ENCODE measurements at regions not wholly inside any gene's neighbourhood (a gene's known extent, or its start where the extent isn't known, plus 50 kb on each side); places are given as distances from the start of the nearest gene placed in this dataset.

- no peak overlapping the region for H2BK15ac ChIP-seq (ENCODE audit: low read depth, low read length)
- H3K14ac ChIP-seq (replicated peaks; ENCODE audit: low read depth, low read length) = no peak overlapping the region
- ATAC-seq (ENCODE audit: low read depth) (no peak), DNase-seq (no peak)
- no peak overlapping the region for H3K9ac ChIP-seq (ENCODE audit: low read depth, low read length)
- no peak overlapping the region for H2BK120ac ChIP-seq (ENCODE audit: low read depth, low read length)
- H4K91ac ChIP-seq (ENCODE audit: insufficient read depth, low read depth, low read length) = no peak overlapping the region
- no peaks in the 10 kb centered on the region for H3K79me1 ChIP-seq (ENCODE audit: low read depth in 1 of 2, low read length in 2 of 2)
- no peak overlapping the region for H2AFZ ChIP-seq (replicated peaks; ENCODE audit: low read length, poor library complexity)
- H3K4me3 ChIP-seq (ENCODE audit: insufficient read depth, low read depth, low read length) = no peak overlapping the region
- H3K27ac ChIP-seq (ENCODE audit: insufficient read depth, low read length) = no peak overlapping the region
- no peak overlapping the region for H3K18ac ChIP-seq (ENCODE audit: low read depth, low read length)
- no peak overlapping the region for H2BK5ac ChIP-seq (ENCODE audit: low read depth, low read length, poor library complexity, severe bottlenecking)
- ChIA-PET POLR2A (ENCODE audit: unreplicated experiment) (no interaction called here), CTCF (interaction anchor here (1.0 kb wide), 1 partner anchor 9 kb away, joined by 3 read pairs; no protein-coding TSS in a partner anchor)
- no peak overlapping the region for H2BK20ac ChIP-seq (ENCODE audit: low read depth, low read length)
- no peak overlapping the region for H3K4me2 ChIP-seq (ENCODE audit: low read depth, low read length)
- TF ChIP-seq POLR2A (IDR thresholded peaks at IDR 0.05; ENCODE audit: low read depth, low read length) (no peak), BHLHE40 (IDR thresholded peaks at IDR 0.05; ENCODE audit: low read depth, low read length) (no peak), SMC3 (IDR thresholded peaks at IDR 0.05; ENCODE audit: low read depth, low read length) (no peak), CHD1 (IDR thresholded peaks at IDR 0.05; ENCODE audit: low read depth, low read length) (no peak), NFE2L2 (IDR thresholded peaks at IDR 0.05; ENCODE audit: low read depth, low read length) (no peak), RFX5 (IDR thresholded peaks at IDR 0.05; ENCODE audit: low read depth, low read length) (no peak), MAFK (IDR thresholded peaks at IDR 0.05; ENCODE audit: low read depth, low read length) (no peak), CEBPB (IDR thresholded peaks at IDR 0.05; ENCODE audit: low read depth, low read length) (no peak), CTCF (conservative IDR thresholded peaks at IDR 0.05; ENCODE audit: low read depth, low read length) (no peak), RAD21 (IDR thresholded peaks at IDR 0.05; ENCODE audit: low read length) (no peak), MAZ (IDR thresholded peaks at IDR 0.05; ENCODE audit: borderline replicate concordance, low read depth, low read length) (no peak), ELK1 (IDR thresholded peaks at IDR 0.05; ENCODE audit: borderline replicate concordance, low read depth, low read length) (no peak), MXI1 (IDR thresholded peaks at IDR 0.05; ENCODE audit: borderline replicate concordance, low read depth, low read length) (no peak)
- no peak overlapping the region for H2AK5ac ChIP-seq (ENCODE audit: low read depth, low read length)
- H3K9me3 ChIP-seq (ENCODE audit: control insufficient read depth, insufficient read depth, low read length) = no peaks in the 10 kb centered on the region
- no peaks in the 10 kb centered on the region for H3K9me1 ChIP-seq (ENCODE audit: insufficient read depth, low read length)
- no peak overlapping the region for H3K56ac ChIP-seq (ENCODE audit: extremely low read depth, insufficient read depth, low read length)
- intact Hi-C loops (cut with micrococcal nuclease) (no loop called here), in situ Hi-C loops (cut with MboI; ENCODE audit: low sequenced_read_pairs) (no loop called here), dilution Hi-C loops (cut with HindIII; ENCODE audit: low sequenced_read_pairs, unreplicated experiment) (no loop called here)
- H3K23ac ChIP-seq (ENCODE audit: low read depth, low read length) = no peak overlapping the region
- 0% methylated on average over 3 of the region's 3 CpGs; no CpG with 5 or more reads in 1 of the 2 experiments for WGBS, 2 experiments (ENCODE audit: extremely low coverage in 2 of 2, insufficient read length in 1 of 2)
- H2AK9ac ChIP-seq (replicated peaks; ENCODE audit: low read depth, low read length, poor library complexity) = no peak overlapping the region
- H4K5ac ChIP-seq (ENCODE audit: low read depth, low read length) = no peak overlapping the region
- no peaks in the 10 kb centered on the region for H3K36me3 ChIP-seq (ENCODE audit: control insufficient read depth, insufficient read depth, low read length)
- no peaks in the 10 kb centered on the region for H4K20me1 ChIP-seq (ENCODE audit: insufficient read depth, low read length)
- H4K8ac ChIP-seq (ENCODE audit: low read depth in 2 of 2, low read length in 2 of 2) = no peak overlapping the region
- H3K4me1 ChIP-seq (ENCODE audit: control insufficient read depth, insufficient read depth, low read length) = no peaks in the 10 kb centered on the region
- no peaks in the 10 kb centered on the region for H3K27me3 ChIP-seq (ENCODE audit: control insufficient read depth, insufficient read depth, low read length)
- BruUV-seq (replicated peaks) = no TSS peak
- H3K4ac ChIP-seq (ENCODE audit: low read depth, low read length) = no peak overlapping the region
Observed at GRCh38 chr4:107442538-107443111, 277.4 kb downstream of the PAPSS1 start.
